RWPE2 (cell line): ENCODE measurements at regions not wholly inside any gene's neighbourhood (a gene's known extent, or its start where the extent isn't known, plus 50 kb on each side); places are given as distances from the start of the nearest gene placed in this dataset.

Experiments used
- ATAC-seq: fragments of 200-7000 bp; cut with Tn5 transposase; 3 replicates; pipeline ENCODE4 v1.9.1; 2021; ENCODE audit warnings: low read depth
- DNase-seq: peaks from one replicate; pipeline ENCODE4 v3.0.0-alpha.2; 2020; ENCODE audit warnings: low spot score
- H3K27ac ChIP-seq: fragments of 450-650 bp; 2 replicates; pipeline ENCODE4 v1.5.1; 2017; ENCODE audit warnings: mild to moderate bottlenecking; ENCODE audit not compliant: poor library complexity, severe bottlenecking
- H3K27me3 ChIP-seq: fragments of 250-450 bp; sonication (Bioruptor Pico); 2 replicates; pipeline ENCODE4 v1.5.1; 2021; ENCODE audit warnings: mild to moderate bottlenecking, moderate library complexity; ENCODE audit not compliant: insufficient read depth, poor library complexity, severe bottlenecking
- H3K36me3 ChIP-seq: fragments of 250-450 bp; sonication (Bioruptor Pico); 2 replicates; pipeline ENCODE4 v1.5.1; 2020; ENCODE audit warnings: low read depth, mild to moderate bottlenecking, moderate library complexity
- H3K4me1 ChIP-seq: fragments of 250-450 bp; sonication (Bioruptor Pico); 2 replicates; pipeline ENCODE4 v1.5.1; 2021; ENCODE audit warnings: mild to moderate bottlenecking, moderate library complexity; ENCODE audit not compliant: insufficient read depth, poor library complexity, severe bottlenecking
- H3K4me3 ChIP-seq: fragments of 250-450 bp; sonication (Bioruptor Pico); 2 replicates; pipeline ENCODE4 v1.5.1; 2021; ENCODE audit warnings: mild to moderate bottlenecking, moderate library complexity; ENCODE audit not compliant: severe bottlenecking
- H3K9me3 ChIP-seq: fragments of 250-450 bp; sonication (Bioruptor Pico); 2 replicates; pipeline ENCODE4 v1.5.1; 2021; ENCODE audit warnings: mild to moderate bottlenecking, moderate library complexity; ENCODE audit not compliant: severe bottlenecking
- TF ChIP-seq, protein P1 (sequence below): fragments of 450-650 bp; IDR thresholded peaks from one replicate; pipeline ENCODE4 v1.5.1; 2017; ENCODE audit warnings: mild to moderate bottlenecking, moderate library complexity; ENCODE audit not compliant: poor library complexity, severe bottlenecking

DNA sequence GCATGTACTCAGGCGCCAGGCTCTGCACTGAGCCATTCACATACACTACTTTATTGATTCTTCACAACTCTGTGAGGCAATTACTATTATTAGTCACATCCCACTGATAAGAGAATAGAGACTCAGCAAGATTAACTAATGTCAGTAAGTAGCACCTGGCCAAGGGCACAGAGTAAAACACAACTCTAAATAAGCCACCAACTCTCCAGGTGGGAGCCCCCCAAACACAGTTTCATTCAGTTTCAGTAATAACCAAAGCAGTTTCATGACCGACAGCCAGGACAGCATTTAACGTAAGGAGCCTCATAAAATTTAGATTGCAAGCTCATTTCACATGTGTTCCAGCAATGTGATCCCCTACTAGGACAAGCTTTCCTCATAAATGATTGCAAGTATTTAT is 323.1 kb upstream of the CCDC196 start:
- H3K4me1 ChIP-seq, result no peaks in the 10 kb centered on the region
- no peak overlapping the region for H3K27ac ChIP-seq
- H3K9me3 ChIP-seq, result no peaks in the 10 kb centered on the region
- H3K36me3 ChIP-seq, result no peaks in the 10 kb centered on the region
- no peak for DNase-seq
- no peak for ATAC-seq
- TF ChIP-seq, protein P1, sequence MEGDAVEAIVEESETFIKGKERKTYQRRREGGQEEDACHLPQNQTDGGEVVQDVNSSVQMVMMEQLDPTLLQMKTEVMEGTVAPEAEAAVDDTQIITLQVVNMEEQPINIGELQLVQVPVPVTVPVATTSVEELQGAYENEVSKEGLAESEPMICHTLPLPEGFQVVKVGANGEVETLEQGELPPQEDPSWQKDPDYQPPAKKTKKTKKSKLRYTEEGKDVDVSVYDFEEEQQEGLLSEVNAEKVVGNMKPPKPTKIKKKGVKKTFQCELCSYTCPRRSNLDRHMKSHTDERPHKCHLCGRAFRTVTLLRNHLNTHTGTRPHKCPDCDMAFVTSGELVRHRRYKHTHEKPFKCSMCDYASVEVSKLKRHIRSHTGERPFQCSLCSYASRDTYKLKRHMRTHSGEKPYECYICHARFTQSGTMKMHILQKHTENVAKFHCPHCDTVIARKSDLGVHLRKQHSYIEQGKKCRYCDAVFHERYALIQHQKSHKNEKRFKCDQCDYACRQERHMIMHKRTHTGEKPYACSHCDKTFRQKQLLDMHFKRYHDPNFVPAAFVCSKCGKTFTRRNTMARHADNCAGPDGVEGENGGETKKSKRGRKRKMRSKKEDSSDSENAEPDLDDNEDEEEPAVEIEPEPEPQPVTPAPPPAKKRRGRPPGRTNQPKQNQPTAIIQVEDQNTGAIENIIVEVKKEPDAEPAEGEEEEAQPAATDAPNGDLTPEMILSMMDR, result no peak
- H3K4me3 ChIP-seq, result no peak overlapping the region
- peaks cover 10% of the 10 kb centered on the region for H3K27me3 ChIP-seq

DNA sequence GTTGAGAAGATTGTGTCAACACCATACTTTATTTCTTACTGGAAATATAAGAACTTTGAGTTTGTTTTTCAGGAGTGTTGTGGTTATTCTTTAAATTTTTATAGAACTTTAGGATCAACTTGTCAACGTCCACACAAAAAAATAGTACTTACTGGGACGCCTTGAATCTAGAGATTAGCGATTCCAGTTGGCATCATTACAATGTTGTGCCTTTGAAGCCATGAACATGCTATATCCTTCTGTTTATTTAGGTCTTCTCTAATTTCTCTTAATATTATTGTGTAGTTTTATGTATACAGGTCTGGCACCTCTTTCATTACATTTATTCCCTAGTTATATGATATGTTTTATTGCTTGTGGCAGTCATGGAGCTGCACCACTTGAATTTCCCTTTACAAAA is 320.8 kb upstream of the CCDC196 start:
- ATAC-seq (no peak), DNase-seq (no peak)
- TF ChIP-seq, protein P1, result no peak
- H3K27me3 ChIP-seq, result peaks cover 7% of the 10 kb centered on the region
- H3K4me1 ChIP-seq, result no peaks in the 10 kb centered on the region
- no peak overlapping the region for H3K4me3 ChIP-seq
- H3K9me3 ChIP-seq, result no peaks in the 10 kb centered on the region
- no peak overlapping the region for H3K27ac ChIP-seq
- H3K36me3 ChIP-seq, result no peaks in the 10 kb centered on the region

DNA sequence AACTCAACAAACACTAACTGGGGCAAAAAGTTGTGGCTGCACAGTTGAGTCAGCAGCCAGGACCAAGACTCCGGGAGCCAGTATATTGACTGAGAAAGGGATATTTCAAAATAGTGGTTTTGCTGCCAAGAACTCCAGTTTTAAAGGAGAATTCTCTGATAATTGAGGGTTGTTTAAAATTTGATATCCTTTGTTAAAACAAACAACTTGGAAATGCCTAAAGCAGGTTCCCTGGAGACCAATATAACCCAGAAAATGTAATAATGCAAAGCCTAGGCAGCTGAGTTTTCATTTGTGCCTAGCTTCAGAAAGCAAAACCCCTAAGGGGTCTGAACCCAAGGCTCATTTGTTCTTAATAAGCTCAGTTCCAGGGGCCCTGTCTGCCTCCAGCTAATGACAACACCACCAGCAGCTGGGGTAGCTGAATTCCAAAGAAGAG is 311.7 kb upstream of the CCDC196 start:
- TF ChIP-seq, protein P1, result no peak
- H3K4me3 ChIP-seq, result no peak overlapping the region
- H3K4me1 ChIP-seq, result no peaks in the 10 kb centered on the region
- ATAC-seq (no peak), DNase-seq (no peak)
- H3K27me3 ChIP-seq, result peaks cover 17% of the 10 kb centered on the region
- no peaks in the 10 kb centered on the region for H3K9me3 ChIP-seq
- no peaks in the 10 kb centered on the region for H3K36me3 ChIP-seq
- no peak overlapping the region for H3K27ac ChIP-seq

DNA sequence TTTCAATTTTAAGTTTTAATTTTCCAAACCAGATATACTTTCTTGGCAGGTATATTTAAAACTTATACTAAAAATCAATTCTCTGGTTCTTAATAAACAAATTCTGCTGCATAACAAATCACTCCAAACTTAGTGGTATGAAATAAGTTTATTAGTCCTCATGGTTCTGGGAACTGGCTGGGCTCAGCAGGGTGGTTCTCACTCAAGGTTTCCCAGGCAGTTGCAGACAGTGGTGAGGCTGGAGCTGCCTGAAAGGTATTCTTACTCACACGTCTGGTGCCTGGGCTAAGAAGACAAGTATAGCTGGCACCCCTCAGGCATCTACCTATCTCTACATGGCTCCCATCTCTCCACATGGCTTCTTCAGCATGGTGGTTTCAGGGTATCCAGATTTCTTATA is 308.2 kb upstream of the CCDC196 start:
- Histone ChIP-seq H3K27ac (no peak overlapping the region), H3K4me1 (no peaks in the 10 kb centered on the region), H3K27me3 (peaks cover 11% of the 10 kb centered on the region), H3K9me3 (no peaks in the 10 kb centered on the region), H3K4me3 (no peak overlapping the region), H3K36me3 (no peaks in the 10 kb centered on the region)
- ATAC-seq (no peak), DNase-seq (no peak)
- TF ChIP-seq, protein P1, result no peak

DNA sequence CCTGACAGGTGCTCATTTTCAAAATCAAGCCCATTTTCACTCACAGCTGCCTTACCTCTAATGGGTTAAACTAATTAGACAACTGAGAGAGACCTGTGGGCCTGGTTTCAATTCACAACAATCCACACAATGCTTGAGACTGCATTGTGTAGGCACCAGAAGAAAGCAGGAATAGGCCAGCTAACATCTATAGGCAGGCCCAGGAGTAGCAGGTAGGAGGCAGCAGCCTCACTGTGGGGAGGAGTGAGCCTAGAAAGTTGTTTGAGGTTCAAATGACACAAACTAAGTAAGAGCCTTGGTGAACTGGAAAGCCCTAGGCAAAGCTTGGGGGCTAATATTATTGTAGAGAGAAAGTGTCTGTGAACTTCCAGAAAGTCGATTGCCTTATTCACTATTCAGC is 289.5 kb upstream of the CCDC196 start:
- Histone ChIP-seq H3K4me3 (no peak overlapping the region), H3K4me1 (no peaks in the 10 kb centered on the region), H3K27me3 (peaks cover 9% of the 10 kb centered on the region), H3K9me3 (no peaks in the 10 kb centered on the region), H3K27ac (no peak overlapping the region), H3K36me3 (no peaks in the 10 kb centered on the region)
- TF ChIP-seq, protein P1, result no peak
- ATAC-seq, result no peak
- no peak for DNase-seq
